B cell (primary cell): ENCODE measurements at regions not wholly inside any gene's neighbourhood (a gene's known extent, or its start where the extent isn't known, plus 50 kb on each side); places are given as distances from the start of the nearest gene placed in this dataset.

Experiments used
- ATAC-seq: fragments of 200-7000 bp; cut with Tn5 transposase; one replicate; pipeline ENCODE4 v1.10.0; 2021; ENCODE audit warnings: low read depth, mild to moderate bottlenecking, moderate number of reproducible peaks, moderate library complexity
- CTCF ChIA-PET: fragments of 350-600 bp; sonication (Branson Sonifier 250); formaldehyde crosslinking; loops from one replicate; lab custom pipeline; 2021; ENCODE audit warnings: antibody characterized with exemption, inconsistent platforms; lab: Charles Lee
- POLR2A ChIA-PET: fragments of 350-600 bp; sonication (Branson Sonifier 250); formaldehyde crosslinking; loops from one replicate; lab custom pipeline; 2021; ENCODE audit warnings: antibody characterized with exemption; lab: Charles Lee
- DNase-seq: peaks from one replicate; pipeline ENCODE4 v3.0.0; 2013
- H2AFZ ChIP-seq: 2 replicates; pipeline ENCODE4 v1.6.1; 2012; ENCODE audit warnings: mild to moderate bottlenecking, low read depth, low read length; ENCODE audit not compliant: insufficient read depth, poor library complexity, severe bottlenecking
- H3K27ac ChIP-seq, 2 donors: 1 replicate in 1 of 2; 2 replicates in 1 of 2; pipeline ENCODE4 v1.5.1; 2012 to 2013; ENCODE audit warnings: low read length in 2 of 2, mild to moderate bottlenecking in 2 of 2, moderate library complexity in 1 of 2
- H3K27me3 ChIP-seq, 4 experiments: fragments of 200-600 bp in 1 of 4; sonication (generic) in 1 of 4; replicated peaks in 1 of 4; 1 replicate in 2 of 4; 2 replicates in 2 of 4; pipeline versions ENCODE4 v1.6.1 to v1.7.0; 2013 to 2016; ENCODE audit warnings: low read length in 3 of 4, mild to moderate bottlenecking in 2 of 4, mixed read lengths in 1 of 4, moderate library complexity in 1 of 4; ENCODE audit not compliant: insufficient read depth in 4 of 4, control insufficient read depth in 3 of 4; ENCODE audit errors: control extremely low read depth in 1 of 4
- H3K36me3 ChIP-seq, 2 experiments: replicated peaks in 1 of 2; 1 replicate in 1 of 2; 2 replicates in 1 of 2; pipeline versions ENCODE4 v1.6.1 to v1.7.1; 2013; ENCODE audit warnings: low read length in 1 of 2; ENCODE audit not compliant: insufficient read depth in 2 of 2, control insufficient read depth in 1 of 2; ENCODE audit errors: control extremely low read depth in 1 of 2, extremely low read depth in 1 of 2
- H3K4me1 ChIP-seq, 2 donors: fragments of 200-600 bp in 1 of 2; sonication (generic) in 1 of 2; 1 replicate in 1 of 2; 2 replicates in 1 of 2; pipeline versions ENCODE4 v1.5.1 to v1.6.1; 2013 to 2017; ENCODE audit warnings: low read length in 2 of 2; ENCODE audit not compliant: control insufficient read depth in 2 of 2, insufficient read depth in 2 of 2
- H3K4me2 ChIP-seq: replicated peaks from 2 replicates; pipeline ENCODE3; 2012; ENCODE audit warnings: mild to moderate bottlenecking, low read depth, low read length; ENCODE audit not compliant: poor library complexity, severe bottlenecking
- H3K4me3 ChIP-seq, 5 experiments: fragments of 200-600 bp in 1 of 5; sonication (generic) in 1 of 5; 1 replicate in 3 of 5; 2 replicates in 2 of 5; pipeline versions ENCODE4 v1.5.1 to v1.7.0; 2011 to 2016; ENCODE audit warnings: low read length in 4 of 5, mild to moderate bottlenecking in 4 of 5, low read depth in 2 of 5, control low read depth in 1 of 5, moderate library complexity in 1 of 5; ENCODE audit not compliant: insufficient read depth in 1 of 5; ENCODE audit errors: control extremely low read depth in 1 of 5, extremely low read depth in 1 of 5
- H3K79me2 ChIP-seq: fragments of 200-600 bp; sonication (generic); one replicate; pipeline ENCODE4 v1.6.0; 2016; ENCODE audit warnings: low read length; ENCODE audit not compliant: control insufficient read depth, insufficient read depth
- H3K9ac ChIP-seq: fragments of 200-600 bp; sonication (generic); 2 replicates; pipeline ENCODE4 v1.6.1; 2017; ENCODE audit warnings: mild to moderate bottlenecking, low read length, moderate library complexity
- H3K9me3 ChIP-seq, 3 donors: one replicate each; pipeline versions ENCODE4 v1.6.1 to v1.7.1; 2013; ENCODE audit warnings: low read length in 2 of 3; ENCODE audit not compliant: control insufficient read depth in 2 of 3, insufficient read depth in 1 of 3; ENCODE audit errors: control extremely low read depth in 1 of 3
- H4K20me1 ChIP-seq: 2 replicates; pipeline ENCODE4 v1.6.0; 2012; ENCODE audit warnings: mild to moderate bottlenecking, low read length; ENCODE audit not compliant: insufficient read depth, control insufficient read depth, poor library complexity, severe bottlenecking
- H3K27ac Mint-ChIP-seq: one replicate; pipeline ENCODE4 v1.8.0; 2021; ENCODE audit warnings: mixed read lengths
- H3K27me3 Mint-ChIP-seq: one replicate; pipeline ENCODE4 v1.8.0; 2021; ENCODE audit warnings: mixed read lengths
- H3K4me1 Mint-ChIP-seq: one replicate; pipeline ENCODE4 v1.8.0; 2021; ENCODE audit warnings: mixed read lengths
- H3K4me3 Mint-ChIP-seq: one replicate; pipeline ENCODE4 v1.8.0; 2021; ENCODE audit warnings: mixed read lengths
- H3K9me3 Mint-ChIP-seq: one replicate; pipeline ENCODE4 v1.8.0; 2022; ENCODE audit warnings: mixed read lengths; ENCODE audit not compliant: insufficient read depth
- CTCF ChIP-seq: fragments of 200-600 bp; IDR thresholded peaks from one replicate; pipeline ENCODE4 v1.8.0; 2022; ENCODE audit warnings: antibody characterized with exemption, mild to moderate bottlenecking
- EZH2 ChIP-seq: IDR thresholded peaks from 2 replicates; pipeline ENCODE4 v1.6.1; 2012; ENCODE audit warnings: borderline replicate concordance, low read depth, mild to moderate bottlenecking, moderate library complexity, low read length; ENCODE audit not compliant: insufficient read depth, poor library complexity, severe bottlenecking
- WGBS: methylation state at CpG from one replicate; pipeline ENCODE4 v1.1.5; 2013; ENCODE audit warnings: missing lambda C conversion rate; ENCODE audit not compliant: insufficient coverage; 5-methylcytosine and 5-hydroxymethylcytosine counted together
- intact Hi-C: fragments of 100-400 bp; cut with micrococcal nuclease; formaldehyde crosslinking; loops from one replicate; pipeline ENCODE4 v1.10.0; 2022

GRCh38 chrX:45718676-45719075 lies 518.0 kb upstream of the DIPK2B start:
- H2AFZ ChIP-seq: no peak overlapping the region
- H3K9ac ChIP-seq: no peak overlapping the region
- no peaks in the 10 kb centered on the region for H3K27me3 ChIP-seq
- no peak overlapping the region for H3K27ac ChIP-seq
- TF ChIP-seq EZH2: no peak
- TF ChIP-seq CTCF: no peak
- Mint-ChIP-seq H3K27me3 (no peaks in the 10 kb centered on the region), H3K4me1 (peaks cover 22% of the 10 kb centered on the region), H3K9me3 (no peaks in the 10 kb centered on the region), H3K4me3 (no peak overlapping the region), H3K27ac (no peak overlapping the region)
- DNase-seq (no peak), ATAC-seq (no peak)
- H3K4me2 ChIP-seq: no peak overlapping the region
- no peaks in the 10 kb centered on the region for H3K9me3 ChIP-seq
- intact Hi-C loops: no loop called here
- no peaks in the 10 kb centered on the region for H4K20me1 ChIP-seq
- no peaks in the 10 kb centered on the region for H3K36me3 ChIP-seq
- no CpG with 5 or more reads among the region's 1 CpG for WGBS
- CTCF ChIA-PET: no interaction called here
- peaks cover 17% of the 10 kb centered on the region in 2 donors for H3K4me1 ChIP-seq
- H3K4me3 ChIP-seq: no peak overlapping the region
- POLR2A ChIA-PET: no interaction called here
- no peaks in the 10 kb centered on the region for H3K79me2 ChIP-seq

GRCh38 chrX:45716750-45717149 lies 516.1 kb upstream of the DIPK2B start:
- DNase-seq (no peak), ATAC-seq (no peak)
- H3K27ac ChIP-seq: no peak overlapping the region
- TF ChIP-seq EZH2: no peak
- TF ChIP-seq CTCF: no peak
- no peak overlapping the region for H2AFZ ChIP-seq
- H3K27me3 Mint-ChIP-seq: no peaks in the 10 kb centered on the region
- H3K27ac Mint-ChIP-seq: no peak overlapping the region
- peaks cover 22% of the 10 kb centered on the region for H3K4me1 Mint-ChIP-seq
- H3K4me1 ChIP-seq: peaks cover 17% of the 10 kb centered on the region in 2 donors
- ChIA-PET POLR2A (no interaction called here), CTCF (no interaction called here)
- no peak overlapping the region for H3K4me2 ChIP-seq
- no peak overlapping the region for H3K9ac ChIP-seq
- no peaks in the 10 kb centered on the region for H3K9me3 ChIP-seq
- H3K4me3 ChIP-seq: no peak overlapping the region
- no peak overlapping the region for H3K4me3 Mint-ChIP-seq
- no peaks in the 10 kb centered on the region for H3K27me3 ChIP-seq
- no CpG with 5 or more reads among the region's 3 CpGs for WGBS
- no peaks in the 10 kb centered on the region for H4K20me1 ChIP-seq
- no peaks in the 10 kb centered on the region for H3K9me3 Mint-ChIP-seq
- H3K36me3 ChIP-seq: no peaks in the 10 kb centered on the region
- no peaks in the 10 kb centered on the region for H3K79me2 ChIP-seq
- intact Hi-C loops: no loop called here
